Skeletal muscle tissue (tissue), 3 donors: ENCODE measurements at regions not wholly inside any gene's neighbourhood (a gene's known extent, or its start where the extent isn't known, plus 50 kb on each side); places are given as distances from the start of the nearest gene placed in this dataset.
"Not testable (repeated sequence)": the region's sequence is repeated elsewhere in the genome, so short reads cannot be mapped to it uniquely, and the experiment has no call there.

Experiments
- H3K27ac ChIP-seq: one replicate; pipeline ENCODE4 v1.7.0; 2013; ENCODE audit warnings: mild to moderate bottlenecking, low read depth, low read length, inconsistent platforms
- H3K27me3 ChIP-seq, 3 donors: one replicate each; pipeline ENCODE4 v1.7.0; 2013; ENCODE audit warnings: low read length in 3 of 3; ENCODE audit not compliant: control insufficient read depth in 3 of 3, insufficient read depth in 3 of 3
- H3K36me3 ChIP-seq, 3 donors: one replicate each; pipeline ENCODE4 v1.7.0; 2013; ENCODE audit warnings: low read length in 3 of 3; ENCODE audit not compliant: control insufficient read depth in 3 of 3, insufficient read depth in 3 of 3
- H3K4me1 ChIP-seq, 3 donors: one replicate each; pipeline ENCODE4 v1.7.0; 2013; ENCODE audit warnings: low read length in 3 of 3, mild to moderate bottlenecking in 3 of 3; ENCODE audit not compliant: control insufficient read depth in 3 of 3, insufficient read depth in 3 of 3
- H3K4me3 ChIP-seq, 3 donors: one replicate each; pipeline ENCODE4 v1.7.0; 2013; ENCODE audit warnings: low read length in 3 of 3
- H3K9ac ChIP-seq, 3 donors: one replicate each; pipeline ENCODE4 v1.7.0; 2013; ENCODE audit warnings: low read length in 3 of 3, mild to moderate bottlenecking in 3 of 3, moderate library complexity in 2 of 3, low read depth in 1 of 3
- H3K9me3 ChIP-seq, 3 donors: one replicate each; pipeline ENCODE4 v1.7.0; 2013; ENCODE audit warnings: low read length in 3 of 3; ENCODE audit not compliant: control insufficient read depth in 3 of 3
- donor health status: Osteomylitis.

GRCh38 chr2:365367-366275 is 77.7 kb upstream of the ALKAL2 start:
- Histone ChIP-seq H3K4me1 (no peaks in the 10 kb centered on the region), H3K27ac (no peak overlapping the region), H3K4me3 (no peak overlapping the region), H3K27me3 (peaks cover 0 to 3% (median 0%) of the 10 kb centered on the region in 3 donors), H3K9me3 (peaks cover 0 to 2% (median 0%) of the 10 kb centered on the region in 3 donors), H3K9ac (no peak overlapping the region), H3K36me3 (no peaks in the 10 kb centered on the region)

GRCh38 chr2:363824-364470 is 76.1 kb upstream of the ALKAL2 start:
- Histone ChIP-seq H3K27ac (no peak overlapping the region), H3K27me3 (peaks cover 0 to 3% (median under 1%) of the 10 kb centered on the region in 3 donors), H3K9ac (no peak overlapping the region), H3K36me3 (no peaks in the 10 kb centered on the region), H3K4me3 (no peak overlapping the region), H3K4me1 (no peaks in the 10 kb centered on the region), H3K9me3 (peaks cover 0 to 2% (median 0%) of the 10 kb centered on the region in 3 donors)

- Histone ChIP-seq H3K27ac (no peak overlapping the region), H3K4me3 (no peak overlapping the region), H3K4me1 (no peaks in the 10 kb centered on the region), H3K9me3 (peaks cover 0 to 2% (median 0%) of the 10 kb centered on the region in 3 donors), H3K36me3 (no peaks in the 10 kb centered on the region), H3K9ac (no peak overlapping the region), H3K27me3 (peaks cover 0 to 4% (median 3%) of the 10 kb centered on the region in 3 donors)
Measured at GRCh38 chr2:362924-363323, 75.0 kb upstream of the ALKAL2 start.

GRCh38 chr2:360124-360523 is 72.2 kb upstream of the ALKAL2 start:
- no peak overlapping the region for H3K9ac ChIP-seq
- no peaks in the 10 kb centered on the region for H3K4me1 ChIP-seq
- H3K27me3 ChIP-seq = peaks cover 3 to 15% (median 5%) of the 10 kb centered on the region in 3 donors
- no peak overlapping the region for H3K4me3 ChIP-seq
- no peaks in the 10 kb centered on the region for H3K36me3 ChIP-seq
- H3K27ac ChIP-seq = no peak overlapping the region
- peaks cover 0 to 2% (median 0%) of the 10 kb centered on the region in 3 donors for H3K9me3 ChIP-seq

- no peaks in the 10 kb centered on the region for H3K4me1 ChIP-seq
- H3K27me3 ChIP-seq = peaks cover 3 to 15% (median 5%) of the 10 kb centered on the region in 3 donors
- H3K9me3 ChIP-seq = peaks cover 0 to 2% (median 0%) of the 10 kb centered on the region in 3 donors
- no peak overlapping the region for H3K4me3 ChIP-seq
- H3K36me3 ChIP-seq = no peaks in the 10 kb centered on the region
- H3K9ac ChIP-seq = no peak overlapping the region
- H3K27ac ChIP-seq = no peak overlapping the region
Measured at GRCh38 chr2:359047-359446, 71.2 kb upstream of the ALKAL2 start.

GRCh38 chr2:357811-358210 is 69.9 kb upstream of the ALKAL2 start:
- H3K9ac ChIP-seq = no peak overlapping the region
- no peak overlapping the region for H3K4me3 ChIP-seq
- H3K4me1 ChIP-seq = no peaks in the 10 kb centered on the region
- peaks cover 0 to 2% (median 0%) of the 10 kb centered on the region in 3 donors for H3K9me3 ChIP-seq
- no peak overlapping the region for H3K27ac ChIP-seq
- H3K36me3 ChIP-seq = no peaks in the 10 kb centered on the region
- peaks cover 3 to 15% (median 5%) of the 10 kb centered on the region in 3 donors for H3K27me3 ChIP-seq

- H3K4me3 ChIP-seq, H3K36me3 ChIP-seq, H3K4me1 ChIP-seq, H3K9ac ChIP-seq, H3K27ac ChIP-seq, H3K9me3 ChIP-seq: not testable (repeated sequence)
- H3K27me3 ChIP-seq = peaks cover 3 to 15% (median 5%) of the 10 kb centered on the region in 3 donors
Measured at GRCh38 chr2:356304-356703, 68.4 kb upstream of the ALKAL2 start.

GRCh38 chr2:355773-356172 is 67.9 kb upstream of the ALKAL2 start:
- Histone ChIP-seq H3K9me3 (no peaks in the 10 kb centered on the region), H3K4me1 (no peaks in the 10 kb centered on the region), H3K36me3 (no peaks in the 10 kb centered on the region), H3K4me3 (no peak overlapping the region), H3K9ac (no peak overlapping the region), H3K27ac (no peak overlapping the region), H3K27me3 (peaks cover 3 to 15% (median 5%) of the 10 kb centered on the region in 3 donors)

GRCh38 chr2:352696-353095 is 64.8 kb upstream of the ALKAL2 start:
- Histone ChIP-seq H3K9me3 (no peaks in the 10 kb centered on the region), H3K36me3 (no peaks in the 10 kb centered on the region), H3K4me3 (no peak overlapping the region), H3K27me3 (peaks cover 3 to 11% (median 5%) of the 10 kb centered on the region in 3 donors), H3K9ac (no peak overlapping the region), H3K27ac (no peak overlapping the region), H3K4me1 (no peaks in the 10 kb centered on the region)

GRCh38 chr2:349390-349789 is 61.5 kb upstream of the ALKAL2 start:
- no peak overlapping the region for H3K9ac ChIP-seq
- H3K4me1 ChIP-seq = no peaks in the 10 kb centered on the region
- H3K36me3 ChIP-seq = no peaks in the 10 kb centered on the region
- H3K4me3 ChIP-seq = no peak overlapping the region
- no peaks in the 10 kb centered on the region for H3K9me3 ChIP-seq
- no peak overlapping the region for H3K27ac ChIP-seq
- H3K27me3 ChIP-seq = no peaks in the 10 kb centered on the region
